GM23338 (cell line): ENCODE measurements at regions not wholly inside any gene's neighbourhood (a gene's known extent, or its start where the extent isn't known, plus 50 kb on each side); places are given as distances from the start of the nearest gene placed in this dataset.
A peak's percentile ranks its signal among the peaks of the same experiment; 100 is the strongest.

Experiments
- ATAC-seq: fragments of 200-7000 bp; cut with Tn5 transposase; 3 replicates; pipeline ENCODE4 v1.9.1; 2020
- DNase-seq: peaks from one replicate; pipeline ENCODE4 v3.0.0-alpha.2; 2015; ENCODE audit warnings: low spot score
- H2AFZ ChIP-seq: fragments of 200-600 bp; sonication (generic); 2 replicates; pipeline ENCODE4 v1.8.0; 2016; ENCODE audit warnings: antibody characterized with exemption, mild to moderate bottlenecking, moderate library complexity
- H3F3A ChIP-seq: fragments of 200-600 bp; sonication (generic); replicated peaks from 2 replicates; pipeline ENCODE4 v1.8.0; 2017; ENCODE audit warnings: antibody characterized with exemption, mixed run types, low read depth
- H3K27ac ChIP-seq: fragments of 200-600 bp; sonication (generic); 2 replicates; pipeline ENCODE4 v1.6.1; 2016; ENCODE audit warnings: low read depth
- H3K27me3 ChIP-seq: fragments of 200-600 bp; sonication (generic); 2 replicates; pipeline ENCODE4 v1.8.0; 2016; ENCODE audit warnings: mild to moderate bottlenecking, mixed run types, moderate library complexity; ENCODE audit not compliant: insufficient read depth
- H3K36me3 ChIP-seq: fragments of 200-600 bp; sonication (generic); 2 replicates; pipeline ENCODE4 v1.8.0; 2016; ENCODE audit warnings: mild to moderate bottlenecking; ENCODE audit not compliant: insufficient read depth
- H3K4me1 ChIP-seq: fragments of 200-600 bp; sonication (generic); 2 replicates; pipeline ENCODE4 v1.8.0; 2016; ENCODE audit warnings: mild to moderate bottlenecking, moderate library complexity; ENCODE audit not compliant: insufficient read depth
- H3K4me2 ChIP-seq: fragments of 200-600 bp; sonication (generic); 2 replicates; pipeline ENCODE4 v1.7.1; 2017; ENCODE audit warnings: mixed run types
- H3K4me3 ChIP-seq: fragments of 200-600 bp; sonication (generic); 2 replicates; pipeline ENCODE4 v1.6.1; 2016; ENCODE audit warnings: mixed run types
- H3K79me2 ChIP-seq: fragments of 200-600 bp; sonication (generic); replicated peaks from 2 replicates; pipeline ENCODE4 v1.8.0; 2017; ENCODE audit warnings: mild to moderate bottlenecking; ENCODE audit not compliant: insufficient read depth
- H3K9me2 ChIP-seq: fragments of 200-600 bp; sonication (generic); 2 replicates; pipeline ENCODE4 v1.8.0; 2017; ENCODE audit not compliant: insufficient read depth
- H4K20me1 ChIP-seq: fragments of 200-600 bp; sonication (generic); replicated peaks from 2 replicates; pipeline ENCODE4 v1.8.0; 2017; ENCODE audit warnings: mild to moderate bottlenecking; ENCODE audit not compliant: insufficient read depth
- H3K27ac Mint-ChIP-seq: 2 replicates; pipeline ENCODE4 v1.8.0; 2020; ENCODE audit warnings: inconsistent platforms, mild to moderate bottlenecking, moderate library complexity, mixed read lengths
- H3K27me3 Mint-ChIP-seq: 3 replicates; pipeline ENCODE4 v1.8.0; 2022; ENCODE audit warnings: low read depth, mild to moderate bottlenecking, moderate library complexity, mixed read lengths, inconsistent platforms; ENCODE audit not compliant: insufficient read depth, poor library complexity
- H3K36me3 Mint-ChIP-seq: 3 replicates; pipeline ENCODE4 v1.8.0; 2021; ENCODE audit warnings: low read depth, mild to moderate bottlenecking, inconsistent platforms, moderate library complexity, mixed read lengths
- H3K4me1 Mint-ChIP-seq: 3 replicates; pipeline ENCODE4 v1.8.0; 2020; ENCODE audit warnings: mild to moderate bottlenecking, inconsistent platforms, mixed read lengths
- H3K4me3 Mint-ChIP-seq: 3 replicates; pipeline ENCODE4 v1.8.0; 2021; ENCODE audit warnings: moderate library complexity, mild to moderate bottlenecking, inconsistent platforms, mixed read lengths
- H3K9me3 Mint-ChIP-seq: 3 replicates; pipeline ENCODE4 v1.8.0; 2020; ENCODE audit warnings: moderate library complexity, mild to moderate bottlenecking, inconsistent platforms, mixed read lengths
- CREB1 ChIP-seq: fragments of 250-450 bp; sonication (Bioruptor Pico); IDR thresholded peaks from 2 replicates; pipeline ENCODE4 v1.5.0; 2020; ENCODE audit warnings: low read depth, mild to moderate bottlenecking, moderate library complexity
- EZH2 ChIP-seq: fragments of 200-600 bp; sonication (generic); IDR thresholded peaks from one replicate; pipeline ENCODE4 v1.8.0; 2017; ENCODE audit warnings: antibody characterized with exemption, mild to moderate bottlenecking, low read depth; ENCODE audit not compliant: unreplicated experiment
- JUNB ChIP-seq: IDR thresholded peaks from one replicate; pipeline ENCODE4 v1.6.1; 2016; ENCODE audit warnings: antibody characterized with exemption; ENCODE audit not compliant: unreplicated experiment
- NANOG ChIP-seq: IDR thresholded peaks from 2 replicates; pipeline ENCODE4 v1.6.1; 2016; ENCODE audit warnings: antibody characterized with exemption, borderline replicate concordance
- POLR2AphosphoS5 ChIP-seq: IDR thresholded peaks from 2 replicates; pipeline ENCODE4 v1.6.1; 2016; ENCODE audit warnings: antibody characterized with exemption, low read depth
- ZNF114 ChIP-seq: fragments of 250-450 bp; sonication (Bioruptor Pico); IDR thresholded peaks from 2 replicates; pipeline ENCODE4 v1.5.0; 2020; ENCODE audit warnings: mild to moderate bottlenecking, moderate library complexity
- TF ChIP-seq, protein P1 (sequence below): fragments of 250-450 bp; sonication (Bioruptor Pico); IDR thresholded peaks from 2 replicates; pipeline ENCODE4 v1.5.0; 2020; ENCODE audit warnings: mild to moderate bottlenecking, moderate library complexity
- TF ChIP-seq, protein P2 (sequence below): IDR thresholded peaks from one replicate; pipeline ENCODE4 v1.6.1; 2018; ENCODE audit warnings: antibody characterized with exemption; ENCODE audit not compliant: unreplicated experiment

DNA sequence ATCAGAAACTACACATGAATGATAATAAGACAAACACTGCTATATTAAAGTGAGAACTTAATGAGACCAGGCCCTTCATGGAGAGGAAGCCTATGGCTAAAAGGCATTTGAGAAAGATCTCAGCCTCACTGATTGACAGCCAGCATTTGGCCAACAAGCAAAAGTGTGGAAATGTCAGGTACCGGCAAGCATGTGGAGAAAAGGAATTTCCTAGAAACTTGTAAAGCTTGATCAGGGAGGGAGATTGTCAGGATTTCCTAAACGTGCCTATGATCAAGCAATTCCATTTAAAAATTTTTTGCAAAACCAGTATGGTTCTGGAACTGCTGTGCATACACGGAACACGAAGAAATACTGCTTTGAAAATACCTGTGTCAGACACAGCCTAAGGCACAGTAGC is 220.3 kb upstream of the ATP10A start:
- Histone ChIP-seq H3K9me2 (no peaks in the 10 kb centered on the region), H3F3A (no peaks in the 10 kb centered on the region), H3K27me3 (no peaks in the 10 kb centered on the region), H3K79me2 (no peaks in the 10 kb centered on the region), H2AFZ (no peak overlapping the region), H3K27ac (no peak overlapping the region), H3K36me3 (no peaks in the 10 kb centered on the region), H3K4me3 (peak overlapping the region; percentile 68; the same call in 1 of the 2 replicates), H3K4me2 (peak overlapping the region; percentile 81), H3K4me1 (peaks cover 17% of the 10 kb centered on the region), H4K20me1 (no peaks in the 10 kb centered on the region)
- Mint-ChIP-seq H3K4me1 (peaks cover 21% of the 10 kb centered on the region), H3K27ac (peak overlapping the region; percentile 98; the same call in 1 of the 2 replicates), H3K4me3 (peak overlapping the region; percentile 83; the same call in 2 of the 3 replicates), H3K36me3 (peaks cover 3% of the 10 kb centered on the region; the same call in 1 of the 3 replicates), H3K27me3 (peaks cover 9% of the 10 kb centered on the region), H3K9me3 (peaks cover 4% of the 10 kb centered on the region; the same call in 2 of the 3 replicates)
- no peak for TF ChIP-seq EZH2
- TF ChIP-seq ZNF114 (CRISPR knock-in tag) = no peak
- TF ChIP-seq NANOG = no peak
- ATAC-seq (no peak), DNase-seq (no peak)

DNA sequence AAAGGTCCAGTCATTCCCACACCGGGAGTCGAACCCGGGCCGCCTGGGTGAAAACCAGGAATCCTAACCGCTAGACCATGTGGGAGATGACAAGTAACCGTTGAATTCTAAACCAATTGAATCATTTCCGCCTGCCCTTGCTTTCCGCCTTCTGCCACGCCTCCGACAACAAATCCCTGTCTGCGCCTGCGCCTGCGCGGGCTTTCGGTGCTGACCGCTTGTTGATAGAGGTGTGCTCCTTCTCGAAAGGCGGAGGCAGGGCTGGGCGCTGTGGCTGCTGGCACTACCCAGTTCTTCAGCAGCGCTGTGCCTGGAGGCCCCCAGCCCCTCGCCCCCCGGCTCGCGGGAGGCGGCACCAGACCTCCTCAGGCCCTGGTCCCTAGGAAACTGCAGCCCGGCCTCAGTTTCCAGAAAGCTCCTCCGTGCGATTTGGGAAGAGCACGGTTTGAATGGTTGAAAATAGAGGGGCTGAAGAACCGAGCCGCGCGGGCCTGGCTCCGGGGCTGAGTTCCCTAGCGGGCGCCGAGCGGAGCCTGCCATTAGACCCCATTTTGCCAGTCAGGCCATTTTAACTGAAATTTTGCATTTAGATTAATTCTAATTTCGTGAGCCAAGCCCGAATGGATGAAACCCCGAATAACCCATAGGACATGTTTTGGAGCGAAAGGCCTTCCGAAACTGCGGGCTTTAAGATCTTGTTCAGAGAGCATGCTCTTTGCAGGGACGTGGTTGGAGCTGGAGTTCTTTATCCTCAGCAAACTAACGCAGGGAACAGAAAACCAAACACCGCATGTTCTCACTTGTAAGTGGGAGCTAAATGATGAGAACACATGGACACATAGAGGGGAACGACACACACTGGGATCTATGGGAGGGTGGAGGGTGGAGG is 219.3 kb upstream of the ATP10A start:
- Mint-ChIP-seq H3K27me3 (peaks cover 9% of the 10 kb centered on the region), H3K4me3 (peak overlapping the region; percentile 83), H3K9me3 (peaks cover 4% of the 10 kb centered on the region; the same call in 2 of the 3 replicates), H3K4me1 (peaks cover 21% of the 10 kb centered on the region), H3K27ac (peak overlapping the region; percentile 98), H3K36me3 (peaks cover 3% of the 10 kb centered on the region; the same call in 1 of the 3 replicates)
- peak overlapping the region; percentile 90 for H3K27ac ChIP-seq
- no peaks in the 10 kb centered on the region for H3K9me2 ChIP-seq
- DNase-seq (peak; percentile 97), ATAC-seq (peak; percentile 97)
- no peaks in the 10 kb centered on the region for H3K36me3 ChIP-seq
- TF ChIP-seq EZH2 (no peak), ZNF114 (CRISPR knock-in tag) (no peak), CREB1 (CRISPR knock-in tag) (0 out of 2 replicates have a peak, but pooled peaks have one; percentile 24), JUNB (no peak), POLR2AphosphoS5 (peak; percentile 90)
- TF ChIP-seq, protein P1, sequence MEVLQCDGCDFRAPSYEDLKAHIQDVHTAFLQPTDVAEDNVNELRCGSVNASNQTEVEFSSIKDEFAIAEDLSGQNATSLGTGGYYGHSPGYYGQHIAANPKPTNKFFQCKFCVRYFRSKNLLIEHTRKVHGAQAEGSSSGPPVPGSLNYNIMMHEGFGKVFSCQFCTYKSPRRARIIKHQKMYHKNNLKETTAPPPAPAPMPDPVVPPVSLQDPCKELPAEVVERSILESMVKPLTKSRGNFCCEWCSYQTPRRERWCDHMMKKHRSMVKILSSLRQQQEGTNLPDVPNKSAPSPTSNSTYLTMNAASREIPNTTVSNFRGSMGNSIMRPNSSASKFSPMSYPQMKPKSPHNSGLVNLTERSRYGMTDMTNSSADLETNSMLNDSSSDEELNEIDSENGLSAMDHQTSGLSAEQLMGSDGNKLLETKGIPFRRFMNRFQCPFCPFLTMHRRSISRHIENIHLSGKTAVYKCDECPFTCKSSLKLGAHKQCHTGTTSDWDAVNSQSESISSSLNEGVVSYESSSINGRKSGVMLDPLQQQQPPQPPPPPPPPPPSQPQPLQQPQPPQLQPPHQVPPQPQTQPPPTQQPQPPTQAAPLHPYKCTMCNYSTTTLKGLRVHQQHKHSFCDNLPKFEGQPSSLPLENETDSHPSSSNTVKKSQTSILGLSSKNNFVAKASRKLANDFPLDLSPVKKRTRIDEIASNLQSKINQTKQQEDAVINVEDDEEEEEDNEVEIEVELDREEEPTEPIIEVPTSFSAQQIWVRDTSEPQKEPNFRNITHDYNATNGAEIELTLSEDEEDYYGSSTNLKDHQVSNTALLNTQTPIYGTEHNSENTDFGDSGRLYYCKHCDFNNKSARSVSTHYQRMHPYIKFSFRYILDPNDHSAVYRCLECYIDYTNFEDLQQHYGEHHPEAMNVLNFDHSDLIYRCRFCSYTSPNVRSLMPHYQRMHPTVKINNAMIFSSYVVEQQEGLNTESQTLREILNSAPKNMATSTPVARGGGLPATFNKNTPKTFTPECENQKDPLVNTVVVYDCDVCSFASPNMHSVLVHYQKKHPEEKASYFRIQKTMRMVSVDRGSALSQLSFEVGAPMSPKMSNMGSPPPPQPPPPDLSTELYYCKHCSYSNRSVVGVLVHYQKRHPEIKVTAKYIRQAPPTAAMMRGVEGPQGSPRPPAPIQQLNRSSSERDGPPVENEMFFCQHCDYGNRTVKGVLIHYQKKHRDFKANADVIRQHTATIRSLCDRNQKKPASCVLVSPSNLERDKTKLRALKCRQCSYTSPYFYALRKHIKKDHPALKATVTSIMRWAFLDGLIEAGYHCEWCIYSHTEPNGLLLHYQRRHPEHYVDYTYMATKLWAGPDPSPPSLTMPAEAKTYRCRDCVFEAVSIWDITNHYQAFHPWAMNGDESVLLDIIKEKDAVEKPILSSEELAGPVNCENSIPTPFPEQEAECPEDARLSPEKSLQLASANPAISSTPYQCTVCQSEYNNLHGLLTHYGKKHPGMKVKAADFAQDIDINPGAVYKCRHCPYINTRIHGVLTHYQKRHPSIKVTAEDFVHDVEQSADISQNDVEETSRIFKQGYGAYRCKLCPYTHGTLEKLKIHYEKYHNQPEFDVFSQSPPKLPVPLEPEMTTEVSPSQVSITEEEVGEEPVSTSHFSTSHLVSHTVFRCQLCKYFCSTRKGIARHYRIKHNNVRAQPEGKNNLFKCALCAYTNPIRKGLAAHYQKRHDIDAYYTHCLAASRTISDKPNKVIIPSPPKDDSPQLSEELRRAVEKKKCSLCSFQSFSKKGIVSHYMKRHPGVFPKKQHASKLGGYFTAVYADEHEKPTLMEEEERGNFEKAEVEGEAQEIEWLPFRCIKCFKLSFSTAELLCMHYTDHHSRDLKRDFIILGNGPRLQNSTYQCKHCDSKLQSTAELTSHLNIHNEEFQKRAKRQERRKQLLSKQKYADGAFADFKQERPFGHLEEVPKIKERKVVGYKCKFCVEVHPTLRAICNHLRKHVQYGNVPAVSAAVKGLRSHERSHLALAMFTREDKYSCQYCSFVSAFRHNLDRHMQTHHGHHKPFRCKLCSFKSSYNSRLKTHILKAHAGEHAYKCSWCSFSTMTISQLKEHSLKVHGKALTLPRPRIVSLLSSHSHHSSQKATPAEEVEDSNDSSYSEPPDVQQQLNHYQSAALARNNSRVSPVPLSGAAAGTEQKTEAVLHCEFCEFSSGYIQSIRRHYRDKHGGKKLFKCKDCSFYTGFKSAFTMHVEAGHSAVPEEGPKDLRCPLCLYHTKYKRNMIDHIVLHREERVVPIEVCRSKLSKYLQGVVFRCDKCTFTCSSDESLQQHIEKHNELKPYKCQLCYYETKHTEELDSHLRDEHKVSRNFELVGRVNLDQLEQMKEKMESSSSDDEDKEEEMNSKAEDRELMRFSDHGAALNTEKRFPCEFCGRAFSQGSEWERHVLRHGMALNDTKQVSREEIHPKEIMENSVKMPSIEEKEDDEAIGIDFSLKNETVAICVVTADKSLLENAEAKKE (CRISPR knock-in tag) = no peak
- TF ChIP-seq, protein P2, sequence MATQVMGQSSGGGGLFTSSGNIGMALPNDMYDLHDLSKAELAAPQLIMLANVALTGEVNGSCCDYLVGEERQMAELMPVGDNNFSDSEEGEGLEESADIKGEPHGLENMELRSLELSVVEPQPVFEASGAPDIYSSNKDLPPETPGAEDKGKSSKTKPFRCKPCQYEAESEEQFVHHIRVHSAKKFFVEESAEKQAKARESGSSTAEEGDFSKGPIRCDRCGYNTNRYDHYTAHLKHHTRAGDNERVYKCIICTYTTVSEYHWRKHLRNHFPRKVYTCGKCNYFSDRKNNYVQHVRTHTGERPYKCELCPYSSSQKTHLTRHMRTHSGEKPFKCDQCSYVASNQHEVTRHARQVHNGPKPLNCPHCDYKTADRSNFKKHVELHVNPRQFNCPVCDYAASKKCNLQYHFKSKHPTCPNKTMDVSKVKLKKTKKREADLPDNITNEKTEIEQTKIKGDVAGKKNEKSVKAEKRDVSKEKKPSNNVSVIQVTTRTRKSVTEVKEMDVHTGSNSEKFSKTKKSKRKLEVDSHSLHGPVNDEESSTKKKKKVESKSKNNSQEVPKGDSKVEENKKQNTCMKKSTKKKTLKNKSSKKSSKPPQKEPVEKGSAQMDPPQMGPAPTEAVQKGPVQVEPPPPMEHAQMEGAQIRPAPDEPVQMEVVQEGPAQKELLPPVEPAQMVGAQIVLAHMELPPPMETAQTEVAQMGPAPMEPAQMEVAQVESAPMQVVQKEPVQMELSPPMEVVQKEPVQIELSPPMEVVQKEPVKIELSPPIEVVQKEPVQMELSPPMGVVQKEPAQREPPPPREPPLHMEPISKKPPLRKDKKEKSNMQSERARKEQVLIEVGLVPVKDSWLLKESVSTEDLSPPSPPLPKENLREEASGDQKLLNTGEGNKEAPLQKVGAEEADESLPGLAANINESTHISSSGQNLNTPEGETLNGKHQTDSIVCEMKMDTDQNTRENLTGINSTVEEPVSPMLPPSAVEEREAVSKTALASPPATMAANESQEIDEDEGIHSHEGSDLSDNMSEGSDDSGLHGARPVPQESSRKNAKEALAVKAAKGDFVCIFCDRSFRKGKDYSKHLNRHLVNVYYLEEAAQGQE = no peak
- no peaks in the 10 kb centered on the region for H4K20me1 ChIP-seq
- H2AFZ ChIP-seq = peak overlapping the region; percentile 80
- H3F3A ChIP-seq = no peaks in the 10 kb centered on the region
- peak overlapping the region; percentile 68 for H3K4me3 ChIP-seq
- H3K4me2 ChIP-seq = peak overlapping the region; percentile 81
- no peaks in the 10 kb centered on the region for H3K79me2 ChIP-seq
- H3K4me1 ChIP-seq = peaks cover 17% of the 10 kb centered on the region
- H3K27me3 ChIP-seq = no peaks in the 10 kb centered on the region
